Neuron (in vitro differentiated cells): ENCODE measurements at regions not wholly inside any gene's neighbourhood (a gene's known extent, or its start where the extent isn't known, plus 50 kb on each side); places are given as distances from the start of the nearest gene placed in this dataset.
"Not testable (repeated sequence)": the region's sequence is repeated elsewhere in the genome, so short reads cannot be mapped to it uniquely, and the experiment has no call there.

Experiments used
- H2AFZ ChIP-seq: one replicate; pipeline ENCODE4 v1.6.1; 2013; ENCODE audit warnings: low read depth, mild to moderate bottlenecking, inconsistent platforms, low read length, moderate library complexity
- H3K27me3 ChIP-seq: one replicate; pipeline ENCODE4 v1.6.1; 2013; ENCODE audit warnings: low read length; ENCODE audit not compliant: insufficient read depth
- H3K36me3 ChIP-seq: one replicate; pipeline ENCODE4 v1.6.1; 2013; ENCODE audit warnings: low read length; ENCODE audit not compliant: insufficient read depth
- H3K4me1 ChIP-seq: one replicate; pipeline ENCODE4 v1.6.1; 2013; ENCODE audit warnings: low read length; ENCODE audit not compliant: insufficient read depth
- H3K4me3 ChIP-seq: 2 replicates; pipeline ENCODE4 v1.5.1; 2013; ENCODE audit warnings: mild to moderate bottlenecking, low read length, moderate library complexity
- H3K9me3 ChIP-seq: one replicate; pipeline ENCODE4 v1.6.1; 2013; ENCODE audit warnings: low read length

DNA sequence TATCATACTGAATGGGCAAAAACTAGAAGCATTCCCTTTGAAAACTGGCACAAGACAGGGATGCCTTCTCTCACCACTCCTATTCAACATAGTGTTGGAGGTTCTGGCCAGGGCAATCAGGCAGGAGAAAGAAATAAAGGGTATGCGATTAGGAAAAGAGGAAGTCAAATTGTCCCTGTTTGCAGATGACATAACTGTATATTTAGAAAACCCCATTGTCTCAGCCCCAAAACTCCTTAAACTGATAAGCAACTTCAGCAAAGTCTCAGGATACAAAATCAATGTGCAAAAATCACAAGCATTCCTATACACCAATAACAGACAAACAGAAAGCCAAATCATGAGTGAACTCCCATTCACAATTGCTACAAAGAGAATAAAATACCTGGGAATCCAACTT is 52.5 kb upstream of the CCDC71L start:
- not testable (repeated sequence) for H3K9me3 ChIP-seq, H3K4me3 ChIP-seq, H3K4me1 ChIP-seq, H3K36me3 ChIP-seq, H2AFZ ChIP-seq, H3K27me3 ChIP-seq

DNA sequence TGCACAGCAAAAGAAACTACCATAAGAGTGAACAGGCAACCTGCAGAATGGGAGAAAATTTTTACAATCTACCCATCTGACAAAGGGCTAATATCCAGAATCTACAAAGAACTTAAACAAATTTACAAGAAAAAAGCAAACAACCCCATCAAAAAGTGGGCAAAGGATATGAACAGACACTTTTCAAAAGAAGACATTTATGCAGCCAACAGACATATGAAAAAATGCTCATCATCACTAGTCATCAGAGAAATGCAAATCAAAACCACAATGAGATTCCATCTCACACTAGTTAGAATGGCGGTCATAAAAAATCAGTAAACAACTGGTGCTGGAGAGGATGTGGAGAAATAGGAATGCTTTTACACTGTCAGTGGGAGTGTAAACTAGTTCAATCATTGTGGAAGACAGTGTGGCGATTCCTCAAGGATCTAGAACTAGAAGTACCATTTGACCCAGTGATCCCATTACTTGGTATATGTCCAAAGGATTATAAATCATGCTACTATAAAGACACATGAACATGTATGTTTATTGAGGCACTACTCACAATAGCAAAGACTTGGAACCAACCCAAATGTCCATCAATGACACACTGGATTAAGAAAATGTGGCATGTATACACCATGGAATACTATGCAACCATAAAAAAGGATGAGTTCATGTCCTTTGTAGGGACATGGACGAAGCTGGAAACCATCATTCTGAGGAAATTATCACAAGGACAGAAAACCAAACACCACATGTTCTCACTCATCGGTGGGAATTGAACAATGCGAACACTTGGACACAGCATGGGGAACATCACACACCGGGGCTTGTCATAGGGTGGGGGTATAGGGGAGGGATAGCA is 53.9 kb upstream of the CCDC71L start:
- H3K9me3 ChIP-seq, H3K4me3 ChIP-seq, H3K36me3 ChIP-seq, H2AFZ ChIP-seq, H3K27me3 ChIP-seq, H3K4me1 ChIP-seq: not testable (repeated sequence)

DNA sequence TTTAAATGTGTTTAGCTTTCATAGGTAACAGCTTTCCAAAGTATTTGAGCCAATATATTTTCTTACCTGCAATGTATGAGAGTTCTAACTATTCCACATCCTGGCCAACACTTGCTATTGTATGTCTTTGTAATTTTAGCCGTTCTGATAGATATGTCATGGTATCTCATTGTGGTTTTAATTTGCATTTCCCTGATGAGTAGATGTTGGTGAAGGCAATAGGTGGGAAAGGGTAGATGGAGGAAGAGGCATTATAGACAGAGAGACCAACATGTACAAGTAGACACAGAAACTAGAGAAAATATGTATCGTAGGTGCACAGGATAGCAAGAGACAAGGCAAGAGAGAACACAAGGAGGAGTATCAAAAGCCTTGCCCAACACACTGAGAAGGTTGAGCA is 54.8 kb upstream of the CCDC71L start:
- Histone ChIP-seq H3K27me3 (no peaks in the 10 kb centered on the region), H2AFZ (no peak overlapping the region), H3K36me3 (no peaks in the 10 kb centered on the region)

DNA sequence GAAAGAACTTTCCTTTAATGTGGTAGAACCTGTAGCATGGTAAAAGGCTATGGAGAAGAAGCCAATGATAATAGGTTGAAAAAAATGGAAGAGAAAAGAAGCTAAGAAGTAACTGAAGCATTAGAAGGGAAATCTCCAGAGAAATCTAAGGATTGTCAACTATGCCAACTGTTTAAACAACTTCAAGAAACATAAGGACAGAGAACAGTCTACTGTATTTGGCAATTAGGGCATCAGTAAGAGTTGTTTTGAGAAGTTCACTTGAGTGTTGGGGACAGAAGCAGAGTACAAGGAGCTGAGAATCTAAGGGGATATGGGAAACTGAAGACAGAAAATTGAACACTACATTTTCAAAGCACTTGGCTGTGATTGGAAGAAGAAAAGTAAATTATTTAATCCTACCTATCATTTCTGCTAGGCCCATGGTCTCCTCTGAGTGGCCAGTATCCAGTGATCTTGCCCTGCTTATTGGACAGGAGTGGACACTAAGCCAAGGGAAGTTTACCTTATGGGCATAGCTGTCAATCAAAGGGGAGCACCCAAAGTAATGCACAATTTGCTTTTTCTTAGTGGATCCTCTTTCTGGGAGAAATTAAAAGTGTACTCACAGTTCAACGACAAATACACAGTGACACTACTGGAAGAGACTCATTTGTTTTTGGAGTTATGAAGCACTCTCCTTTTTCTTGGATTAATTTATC is 56.4 kb upstream of the CCDC71L start:
- Histone ChIP-seq H3K4me1 (no peaks in the 10 kb centered on the region), H3K27me3 (no peaks in the 10 kb centered on the region), H2AFZ (no peak overlapping the region), H3K36me3 (no peaks in the 10 kb centered on the region), H3K9me3 (no peaks in the 10 kb centered on the region), H3K4me3 (no peak overlapping the region)

More for the DNA sequence above, 54.8 kb upstream of the CCDC71L start:
- Histone ChIP-seq H3K4me1 (no peaks in the 10 kb centered on the region), H3K9me3 (no peaks in the 10 kb centered on the region), H3K4me3 (no peak overlapping the region)

DNA sequence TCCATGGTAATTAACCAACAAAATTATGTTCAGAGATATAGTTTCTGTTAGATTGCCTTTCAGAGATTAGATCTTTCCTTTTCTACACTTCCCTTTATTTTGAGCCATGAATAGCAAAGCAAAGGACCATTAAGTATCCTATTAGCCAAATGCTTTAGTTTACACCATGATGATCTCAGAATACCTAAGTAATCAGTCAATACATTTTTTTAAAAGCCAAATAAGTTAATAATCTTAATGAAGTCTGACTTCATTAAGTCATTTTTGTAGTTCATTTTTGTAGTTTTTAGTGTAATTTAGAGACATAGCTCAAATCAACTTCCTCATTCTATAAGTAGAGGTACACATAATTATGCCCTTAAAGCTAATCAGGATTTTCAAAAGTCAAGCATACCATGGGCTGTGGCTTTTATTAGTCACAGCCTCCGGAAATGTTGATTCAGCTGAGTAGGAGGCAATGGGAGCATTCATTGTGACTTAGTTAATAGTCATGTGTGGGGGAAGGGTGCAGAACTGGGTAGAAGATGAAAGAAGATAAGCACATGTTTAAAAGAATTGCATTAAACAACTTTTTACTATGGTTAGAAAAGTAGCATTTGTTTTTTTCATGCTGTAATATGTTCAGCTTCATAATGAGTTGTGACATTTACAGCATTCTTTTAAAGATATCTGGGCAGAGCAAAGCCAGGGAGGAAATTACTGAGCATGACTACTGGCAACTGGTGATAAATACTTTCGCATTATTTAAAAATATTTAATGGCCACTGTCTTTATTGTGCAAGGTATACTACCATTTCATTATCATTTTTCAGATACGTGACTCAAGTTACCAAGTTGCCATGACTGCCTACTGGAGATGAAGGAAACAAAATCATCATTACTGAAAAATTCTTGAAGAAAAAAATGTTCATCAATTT is 57.3 kb upstream of the CCDC71L start:
- Histone ChIP-seq H3K9me3 (no peaks in the 10 kb centered on the region), H3K4me1 (no peaks in the 10 kb centered on the region), H3K36me3 (no peaks in the 10 kb centered on the region), H3K4me3 (no peak overlapping the region), H3K27me3 (no peaks in the 10 kb centered on the region), H2AFZ (peak overlapping the region; percentile 15)

DNA sequence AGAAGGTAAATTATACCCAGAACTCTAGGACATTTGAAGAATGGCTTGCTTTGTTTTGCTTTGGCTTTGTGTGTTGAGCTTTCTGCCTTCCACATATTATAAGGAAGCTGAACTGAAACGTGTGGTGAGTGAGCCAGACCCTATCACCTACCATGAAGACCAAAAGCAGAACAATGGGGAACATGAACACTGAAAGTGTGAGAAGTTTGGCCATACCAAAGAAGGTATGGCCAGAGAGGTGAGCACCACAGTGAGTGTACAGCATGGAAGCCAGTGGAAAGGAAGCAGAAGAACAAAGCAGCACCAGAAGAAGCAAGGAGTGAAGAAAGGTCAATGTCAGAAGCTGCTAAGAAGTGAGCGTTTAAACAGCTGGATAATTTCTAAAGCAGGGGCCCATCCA is 59.7 kb upstream of the CCDC71L start:
- no peak overlapping the region for H2AFZ ChIP-seq
- no peaks in the 10 kb centered on the region for H3K27me3 ChIP-seq
- no peak overlapping the region for H3K4me3 ChIP-seq
- no peaks in the 10 kb centered on the region for H3K36me3 ChIP-seq
- no peaks in the 10 kb centered on the region for H3K9me3 ChIP-seq
- H3K4me1 ChIP-seq, result no peaks in the 10 kb centered on the region

DNA sequence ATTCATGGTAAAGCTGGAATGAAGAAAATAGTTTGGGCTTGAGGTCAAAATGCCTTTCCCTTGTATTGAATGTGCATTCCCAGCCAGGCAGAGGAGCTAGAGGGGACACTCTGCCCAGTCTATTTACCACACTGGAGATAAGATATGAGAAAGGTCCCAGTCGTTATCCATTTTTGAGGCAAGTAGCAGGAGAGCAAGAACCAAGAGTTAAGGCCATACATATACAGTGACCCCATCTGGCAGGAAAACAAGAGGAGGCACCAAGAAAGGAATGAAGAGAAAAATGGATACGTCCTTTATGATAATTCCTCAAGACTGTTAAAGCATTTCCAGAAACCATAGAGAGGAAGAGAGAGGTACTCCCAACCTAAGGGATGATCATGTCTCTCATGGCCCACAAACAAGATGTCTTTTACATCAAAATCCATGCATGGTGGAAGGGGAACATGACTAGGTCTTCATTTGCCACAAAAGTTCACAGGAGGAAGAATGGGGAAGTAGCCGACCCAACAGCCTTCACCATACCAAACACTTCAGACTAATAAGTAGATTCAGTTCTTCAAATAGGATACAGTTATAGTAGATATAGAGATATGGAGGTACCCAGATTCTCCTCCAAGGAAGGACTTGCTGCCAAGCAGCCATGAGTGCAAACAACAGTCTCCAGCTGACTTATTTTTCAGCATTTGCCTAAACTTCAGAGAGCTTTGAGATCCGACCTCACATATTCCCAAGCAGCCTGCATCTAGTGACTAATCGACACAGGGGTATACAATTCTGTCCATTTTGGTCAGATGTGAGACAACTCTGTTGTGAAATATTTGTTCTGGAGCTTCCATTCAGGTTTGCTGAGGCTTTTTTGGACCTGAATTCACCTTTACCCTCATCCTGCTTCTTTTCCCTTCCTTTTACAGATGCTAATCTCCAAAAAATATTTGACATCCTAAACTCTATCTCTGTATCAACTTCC is 61.1 kb upstream of the CCDC71L start:
- Histone ChIP-seq H3K27me3 (no peaks in the 10 kb centered on the region), H2AFZ (no peak overlapping the region), H3K4me1 (no peaks in the 10 kb centered on the region)

DNA sequence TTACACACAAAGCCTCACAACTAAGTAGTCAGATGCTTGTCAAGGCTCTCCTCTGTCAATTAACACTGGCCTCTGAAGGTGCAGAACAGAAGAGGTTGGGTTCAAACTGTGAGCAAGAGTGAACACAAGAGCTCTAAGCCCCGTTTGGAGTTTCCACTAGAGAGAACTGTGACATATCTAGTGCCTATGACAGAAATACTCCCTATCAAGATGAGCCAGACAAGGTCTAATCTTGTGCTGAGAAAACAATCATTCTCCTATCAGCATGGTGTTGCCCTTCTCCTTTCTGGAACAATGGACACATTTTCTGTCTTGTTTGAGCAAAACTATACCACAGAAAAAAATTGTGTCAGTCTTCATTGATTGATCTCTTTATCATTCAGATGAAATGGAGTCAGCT is 62.4 kb upstream of the CCDC71L start:
- Histone ChIP-seq H2AFZ (no peak overlapping the region), H3K4me3 (no peak overlapping the region), H3K4me1 (no peaks in the 10 kb centered on the region), H3K9me3 (no peaks in the 10 kb centered on the region), H3K27me3 (no peaks in the 10 kb centered on the region), H3K36me3 (no peaks in the 10 kb centered on the region)

More for the DNA sequence above, 61.1 kb upstream of the CCDC71L start:
- H3K36me3 ChIP-seq, result no peaks in the 10 kb centered on the region
- no peak overlapping the region for H3K4me3 ChIP-seq
- H3K9me3 ChIP-seq, result no peaks in the 10 kb centered on the region

DNA sequence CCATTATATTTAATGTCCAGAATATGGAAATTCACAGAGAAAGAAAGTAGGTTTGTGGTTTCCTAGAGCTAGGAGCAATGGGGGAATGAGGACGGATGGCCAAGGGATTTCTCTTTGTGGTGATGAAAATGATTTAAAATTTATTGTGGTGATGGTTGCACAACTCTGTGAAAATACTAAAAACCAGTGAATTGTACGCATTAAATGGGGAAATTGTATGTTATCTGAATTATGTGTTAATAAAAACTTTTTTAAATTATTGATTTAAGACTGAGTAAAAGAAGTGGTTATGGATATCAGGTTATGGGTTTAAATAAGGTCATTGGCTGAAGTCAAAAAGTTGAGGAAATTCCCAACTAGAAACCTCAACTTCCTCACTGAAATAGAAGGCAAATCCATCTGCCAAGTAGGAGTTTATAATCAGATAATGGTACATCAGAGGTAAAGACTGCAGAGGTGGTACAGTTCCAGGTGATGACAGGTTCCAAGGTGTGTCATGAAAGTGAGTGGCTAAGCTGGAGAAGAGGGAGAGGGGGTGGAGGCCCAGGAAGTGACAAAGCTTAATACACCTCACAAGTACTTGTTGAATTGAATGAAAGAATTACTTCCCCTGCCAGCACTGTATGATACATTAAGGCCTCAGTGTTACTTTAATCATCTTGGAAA is 68.9 kb upstream of the CCDC71L start:
- Histone ChIP-seq H3K27me3 (no peaks in the 10 kb centered on the region), H2AFZ (no peak overlapping the region), H3K4me1 (peaks cover 15% of the 10 kb centered on the region), H3K36me3 (no peaks in the 10 kb centered on the region), H3K9me3 (no peaks in the 10 kb centered on the region), H3K4me3 (no peak overlapping the region)

DNA sequence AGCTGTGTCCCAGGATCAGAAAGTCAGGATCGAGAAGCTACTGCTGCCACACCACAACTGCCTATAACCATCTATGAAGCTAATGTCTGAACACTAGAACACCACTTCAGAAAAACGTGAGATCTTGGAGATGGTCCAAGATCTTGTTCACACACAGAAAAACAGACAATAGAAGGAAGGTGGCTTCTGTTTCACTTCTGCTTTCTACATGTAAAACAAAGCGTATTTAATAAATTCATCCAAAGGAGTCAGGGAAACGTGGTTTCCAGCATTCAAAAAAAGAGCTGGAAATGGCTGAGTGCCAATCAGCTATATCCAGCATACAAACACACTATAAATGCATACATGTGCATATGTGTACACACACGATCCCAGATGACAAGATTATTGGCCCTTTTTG is 70.2 kb upstream of the CCDC71L start:
- peak overlapping the region; percentile 22 for H2AFZ ChIP-seq
- H3K9me3 ChIP-seq, result no peaks in the 10 kb centered on the region
- peaks cover 15% of the 10 kb centered on the region for H3K4me1 ChIP-seq
- no peak overlapping the region for H3K4me3 ChIP-seq
- H3K36me3 ChIP-seq, result no peaks in the 10 kb centered on the region
- no peaks in the 10 kb centered on the region for H3K27me3 ChIP-seq

DNA sequence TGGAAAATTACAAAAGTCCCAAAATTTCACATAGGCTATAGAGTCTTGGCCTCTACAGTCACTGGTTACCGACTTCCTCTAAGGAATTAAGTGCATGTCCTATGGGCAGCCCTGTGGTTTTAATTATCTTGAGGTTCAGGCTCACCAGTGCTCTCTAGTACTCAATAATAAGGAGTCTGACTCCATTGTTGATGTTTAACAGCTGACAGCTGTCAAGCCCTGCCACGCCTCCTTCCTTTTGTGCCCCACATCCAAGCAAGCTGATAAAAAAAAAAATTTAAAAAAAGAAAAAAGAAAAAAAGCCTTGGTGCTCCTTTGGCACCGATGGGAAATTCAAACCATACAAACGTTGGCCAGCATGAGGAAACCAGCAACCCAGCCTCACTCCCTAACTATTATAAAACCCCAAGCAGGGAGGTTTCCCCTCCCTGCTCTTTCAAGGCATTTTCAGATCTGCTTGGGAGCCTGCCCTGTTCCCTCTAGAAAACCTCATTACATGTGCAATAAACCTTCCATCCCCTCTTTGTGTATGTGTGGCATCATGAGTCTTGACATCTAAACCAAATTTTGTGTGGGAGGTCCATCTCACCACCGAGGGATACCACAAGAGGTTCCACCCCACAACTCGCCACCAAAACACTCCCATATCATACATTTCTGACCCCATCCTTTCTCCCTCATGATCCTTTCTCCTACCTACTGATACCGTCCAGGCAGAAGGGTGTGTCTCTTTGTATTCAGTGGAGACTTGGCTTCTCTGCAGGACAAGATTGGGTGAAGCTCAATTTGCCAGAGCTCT is 70.9 kb upstream of the CCDC71L start:
- Histone ChIP-seq H3K9me3 (no peaks in the 10 kb centered on the region), H3K36me3 (no peaks in the 10 kb centered on the region), H2AFZ (peak overlapping the region; percentile 22), H3K27me3 (no peaks in the 10 kb centered on the region), H3K4me3 (no peak overlapping the region), H3K4me1 (peaks cover 15% of the 10 kb centered on the region)
